Breast epithelium (tissue), 4 donors: ENCODE measurements at regions not wholly inside any gene's neighbourhood (a gene's known extent, or its start where the extent isn't known, plus 50 kb on each side); places are given as distances from the start of the nearest gene placed in this dataset.

Experiments used
- DNase-seq, 2 donors: peaks; one replicate each; pipeline ENCODE4 v3.0.0-alpha.2; 2019; ENCODE audit warnings: low spot score in 2 of 2
- H3K27ac ChIP-seq, 2 donors: fragments of 200-600 bp; sonication (generic) in 1 of 2; one replicate each; pipeline ENCODE4 v1.5.1; 2016 to 2019; ENCODE audit warnings: mild to moderate bottlenecking in 1 of 2
- H3K27me3 ChIP-seq, 2 donors: fragments of 200-600 bp; sonication (generic) in 1 of 2; one replicate each; pipeline versions ENCODE4 v1.5.1 to v1.6.0; 2017 to 2019; ENCODE audit warnings: control low read depth in 1 of 2, mild to moderate bottlenecking in 1 of 2
- H3K36me3 ChIP-seq: fragments of 200-600 bp; one replicate; pipeline ENCODE4 v1.5.1; 2019
- H3K4me1 ChIP-seq, 2 donors: fragments of 200-600 bp; sonication (generic); one replicate each; pipeline ENCODE4 v1.5.1; 2016 to 2019; ENCODE audit warnings: control low read depth in 1 of 2
- H3K4me3 ChIP-seq, 3 donors: fragments of 200-600 bp; sonication (generic); 1 replicate in 2 of 3; 2 replicates in 1 of 3; pipeline ENCODE4 v1.5.1; 2016 to 2019; ENCODE audit warnings: mild to moderate bottlenecking in 3 of 3, moderate library complexity in 2 of 3
- H3K9me3 ChIP-seq, 2 donors: fragments of 200-600 bp; sonication (generic) in 1 of 2; one replicate each; pipeline ENCODE4 v1.5.1; 2016 to 2019; ENCODE audit warnings: control low read depth in 1 of 2
- CTCF ChIP-seq, 3 donors: fragments of 450-650 bp; IDR thresholded peaks; one replicate each; pipeline ENCODE4 v1.5.1; 2016 to 2017; ENCODE audit warnings: antibody characterized with exemption in 3 of 3, mild to moderate bottlenecking in 3 of 3, moderate library complexity in 3 of 3
- POLR2A ChIP-seq: fragments of 450-650 bp; IDR thresholded peaks from one replicate; pipeline ENCODE4 v1.6.1; 2016; ENCODE audit warnings: antibody characterized with exemption, mild to moderate bottlenecking, moderate library complexity
- POLR2AphosphoS5 ChIP-seq, 3 donors: sonication (generic); formaldehyde crosslinking; IDR thresholded peaks; one replicate each; pipeline ENCODE4 v1.6.1; 2017; ENCODE audit warnings: antibody characterized with exemption in 3 of 3
- intact Hi-C: fragments of 100-400 bp; cut with DNase I; formaldehyde crosslinking; loops from one replicate; pipeline ENCODE4 v1.15.1; 2023; ENCODE audit warnings: low total_unique reads

- intact Hi-C loops: no loop called here
- Histone ChIP-seq H3K4me1 (no peaks in the 10 kb centered on the region), H3K27me3 (no peaks in the 10 kb centered on the region), H3K36me3 (no peaks in the 10 kb centered on the region), H3K9me3 (peaks cover 17 to 28% of the 10 kb centered on the region in 2 donors), H3K4me3 (no peak overlapping the region), H3K27ac (no peak overlapping the region)
- no peak for TF ChIP-seq POLR2A
- no peak for TF ChIP-seq POLR2AphosphoS5 (IDR thresholded peaks at IDR 0.05)
- TF ChIP-seq CTCF (IDR thresholded peaks at IDR 0.05): no peak
- DNase-seq: no peak
Measured at GRCh38 chr5:101505891-101506570, 602.9 kb upstream of the ST8SIA4 start.

- no peaks in the 10 kb centered on the region for H3K9me3 ChIP-seq
- TF ChIP-seq CTCF (IDR thresholded peaks at IDR 0.05) (no peak), POLR2AphosphoS5 (IDR thresholded peaks at IDR 0.05) (no peak), POLR2A (no peak)
- intact Hi-C loops: no loop called here
- H3K27me3 ChIP-seq: no peaks in the 10 kb centered on the region
- H3K4me3 ChIP-seq: no peak overlapping the region
- H3K36me3 ChIP-seq: no peaks in the 10 kb centered on the region
- no peak overlapping the region for H3K27ac ChIP-seq
- no peaks in the 10 kb centered on the region for H3K4me1 ChIP-seq
- no peak for DNase-seq
Measured at GRCh38 chr5:101482931-101483330, 579.8 kb upstream of the ST8SIA4 start.

- Histone ChIP-seq H3K4me3 (no peak overlapping the region), H3K9me3 (no peaks in the 10 kb centered on the region), H3K36me3 (no peaks in the 10 kb centered on the region), H3K27me3 (no peaks in the 10 kb centered on the region), H3K27ac (no peak overlapping the region), H3K4me1 (no peaks in the 10 kb centered on the region)
- intact Hi-C loops: no loop called here
- no peak for TF ChIP-seq POLR2AphosphoS5 (IDR thresholded peaks at IDR 0.05)
- TF ChIP-seq POLR2A: no peak
- no peak for TF ChIP-seq CTCF (IDR thresholded peaks at IDR 0.05)
- DNase-seq: no peak
Measured at GRCh38 chr5:101473483-101473882, 570.4 kb upstream of the ST8SIA4 start.

- no peak for TF ChIP-seq POLR2A
- TF ChIP-seq CTCF (IDR thresholded peaks at IDR 0.05): no peak
- no peak for TF ChIP-seq POLR2AphosphoS5 (IDR thresholded peaks at IDR 0.05)
- no peak overlapping the region for H3K4me3 ChIP-seq
- H3K4me1 ChIP-seq: no peaks in the 10 kb centered on the region
- H3K27me3 ChIP-seq: no peaks in the 10 kb centered on the region
- H3K9me3 ChIP-seq: no peaks in the 10 kb centered on the region
- no peaks in the 10 kb centered on the region for H3K36me3 ChIP-seq
- intact Hi-C loops: no loop called here
- DNase-seq: no peak
- H3K27ac ChIP-seq: no peak overlapping the region
Measured at GRCh38 chr5:101461455-101461854, 558.4 kb upstream of the ST8SIA4 start.

GRCh38 chr5:101458587-101458986 is 555.5 kb upstream of the ST8SIA4 start:
- Histone ChIP-seq H3K9me3 (no peaks in the 10 kb centered on the region), H3K27ac (no peak overlapping the region), H3K4me1 (no peaks in the 10 kb centered on the region), H3K4me3 (no peak overlapping the region), H3K27me3 (no peaks in the 10 kb centered on the region), H3K36me3 (no peaks in the 10 kb centered on the region)
- intact Hi-C loops: no loop called here
- TF ChIP-seq CTCF (IDR thresholded peaks at IDR 0.05): no peak
- no peak for TF ChIP-seq POLR2A
- no peak for DNase-seq
